GM12892 (cell line): ENCODE measurements at regions not wholly inside any gene's neighbourhood (a gene's known extent, or its start where the extent isn't known, plus 50 kb on each side); places are given as distances from the start of the nearest gene placed in this dataset.

ENCODE experiments used
- POLR2A ChIP-seq: IDR thresholded peaks from 2 replicates; pipeline ENCODE4 v1.6.1; 2011; ENCODE audit warnings: low read depth, low read length, control low read depth
- POLR2AphosphoS5 ChIP-seq: IDR thresholded peaks from 2 replicates; pipeline ENCODE4 v1.6.1; 2011; ENCODE audit warnings: low read depth, low read length, control low read depth

DNA sequence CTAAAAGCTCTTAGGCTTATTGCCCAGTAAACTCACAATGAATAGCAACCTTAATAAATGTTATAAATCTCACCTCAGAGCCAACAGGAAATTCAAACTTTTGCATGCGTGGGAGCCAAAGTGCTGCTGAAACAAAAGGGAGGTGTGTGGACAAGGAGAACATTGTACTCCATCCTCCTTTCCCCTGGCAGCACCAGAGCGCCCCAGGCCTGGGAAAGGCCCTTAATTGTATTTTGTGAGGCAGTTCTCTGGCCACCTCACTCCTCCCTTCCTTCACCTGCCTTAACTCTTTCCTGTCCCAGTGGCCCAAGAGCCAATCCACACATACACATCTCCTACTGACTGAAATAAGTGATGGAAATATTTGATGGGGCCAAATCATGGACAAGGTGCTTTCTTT is 648.5 kb downstream of the LMO4 start:
- TF ChIP-seq POLR2AphosphoS5: no peak
- no peak for TF ChIP-seq POLR2A
